GM19372 (cell line): ENCODE measurements at regions not wholly inside any gene's neighbourhood (a gene's known extent, or its start where the extent isn't known, plus 50 kb on each side); places are given as distances from the start of the nearest gene placed in this dataset.
"Not testable (repeated sequence)": the region's sequence is repeated elsewhere in the genome, so short reads cannot be mapped to it uniquely, and the experiment has no call there.

Source experiments
- ATAC-seq: cut with Tn5 transposase; IDR thresholded peaks from one replicate; pipeline ENCODE4 v1.9.1; 2021; ENCODE audit warnings: mild to moderate bottlenecking, low read depth, moderate library complexity; ENCODE audit not compliant: unreplicated experiment

DNA sequence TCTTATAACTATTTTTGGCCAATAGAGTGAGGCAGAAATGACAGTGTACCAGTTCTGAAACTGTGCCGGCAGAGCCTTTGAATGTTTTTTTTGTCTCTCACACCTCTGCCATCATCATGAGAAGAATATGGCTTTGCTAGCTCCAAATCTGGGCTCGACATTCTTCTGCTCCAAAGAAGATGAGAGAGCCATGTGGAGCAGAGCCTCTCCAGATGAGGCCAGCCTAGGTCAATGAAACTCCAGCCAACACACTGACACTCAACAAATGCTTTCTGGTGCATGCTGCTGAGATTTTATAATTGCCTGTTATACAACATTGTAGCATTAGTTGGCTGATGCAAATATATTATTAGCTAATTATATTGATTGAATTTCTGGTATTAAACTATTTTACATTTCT lies 154.7 kb downstream of the SLC38A4 start:
- ATAC-seq: no peak

DNA sequence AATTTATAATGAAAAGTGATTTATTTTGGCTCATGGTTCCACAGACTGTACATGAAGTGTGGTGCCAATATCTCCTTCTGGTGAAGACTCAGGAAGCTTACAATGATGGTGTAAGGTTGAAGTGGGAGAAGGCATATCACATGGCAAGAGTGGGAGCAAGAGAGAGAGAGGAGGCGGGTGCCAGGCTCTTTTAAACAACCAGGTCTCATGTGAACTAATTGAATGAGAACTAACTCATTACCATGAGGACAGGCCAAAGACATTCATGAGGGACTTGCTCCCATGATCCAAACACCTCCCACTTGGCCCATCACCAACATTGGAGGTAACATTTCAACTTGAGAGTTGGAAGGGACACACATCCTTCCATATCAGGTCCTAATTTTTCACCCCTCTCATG lies 155.2 kb downstream of the SLC38A4 start:
- ATAC-seq: no peak

DNA sequence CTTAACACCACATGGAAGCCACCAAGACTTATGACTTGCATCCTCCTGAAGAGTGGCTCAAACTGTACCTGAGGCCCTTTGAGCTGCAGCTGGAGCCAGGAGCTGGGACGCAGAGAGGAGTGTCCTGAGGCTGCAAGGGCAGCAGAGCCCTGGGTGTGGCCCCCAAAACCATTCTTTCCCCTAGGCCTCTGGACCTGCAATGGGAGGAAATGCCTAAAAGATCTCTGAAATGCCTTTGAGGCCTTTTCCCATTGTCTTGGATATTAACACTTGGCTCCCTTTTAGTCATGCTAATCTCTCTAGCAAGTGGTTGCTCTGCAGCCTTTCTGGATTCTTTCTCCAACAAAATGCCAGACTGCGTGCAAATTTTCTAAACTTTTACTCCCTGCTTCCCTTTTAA lies 156.1 kb downstream of the SLC38A4 start:
- ATAC-seq: no peak

DNA sequence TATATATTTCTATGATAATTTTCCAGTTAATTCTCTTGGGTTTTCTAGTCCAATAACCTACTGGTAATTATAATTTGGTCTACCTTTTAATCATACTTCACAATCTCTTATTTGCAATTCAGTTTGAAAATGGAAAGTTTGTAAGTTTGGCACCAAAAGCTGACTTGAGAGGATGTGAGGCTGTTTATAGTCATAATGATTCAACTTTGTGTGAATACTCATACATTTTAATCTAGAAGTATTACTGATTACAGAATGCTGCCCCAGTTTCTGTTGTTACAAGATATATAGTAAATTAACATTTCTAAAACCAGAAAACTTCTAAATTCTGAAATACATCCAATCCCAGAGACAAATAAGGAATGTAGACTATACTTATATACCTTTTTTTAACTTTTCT lies 158.2 kb downstream of the SLC38A4 start:
- ATAC-seq: no peak

DNA sequence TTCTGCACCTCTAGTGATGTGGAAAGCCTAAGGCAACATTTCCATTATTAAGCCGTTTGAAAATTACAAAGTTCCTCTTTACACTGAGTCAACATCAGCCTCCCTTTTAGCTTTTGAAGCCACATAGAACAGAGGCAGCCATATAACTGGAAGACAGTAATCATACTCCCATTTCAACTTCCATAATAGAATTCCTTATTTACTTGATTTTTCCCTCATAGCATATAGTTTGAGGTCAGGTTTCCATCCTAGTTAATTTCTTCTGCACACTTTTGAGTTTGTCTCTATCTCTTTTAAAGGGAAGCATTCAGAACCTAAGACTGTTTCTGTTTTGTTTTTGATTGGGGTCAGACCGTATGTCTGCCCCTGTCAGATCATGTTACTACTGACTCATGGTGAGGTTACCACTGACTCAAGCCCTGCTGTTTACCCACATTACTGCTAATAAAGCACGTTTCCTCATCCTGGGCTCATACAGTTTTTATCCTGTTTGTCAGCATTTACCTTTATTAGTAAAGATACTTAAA lies 161.0 kb downstream of the SLC38A4 start:
- no peak for ATAC-seq

DNA sequence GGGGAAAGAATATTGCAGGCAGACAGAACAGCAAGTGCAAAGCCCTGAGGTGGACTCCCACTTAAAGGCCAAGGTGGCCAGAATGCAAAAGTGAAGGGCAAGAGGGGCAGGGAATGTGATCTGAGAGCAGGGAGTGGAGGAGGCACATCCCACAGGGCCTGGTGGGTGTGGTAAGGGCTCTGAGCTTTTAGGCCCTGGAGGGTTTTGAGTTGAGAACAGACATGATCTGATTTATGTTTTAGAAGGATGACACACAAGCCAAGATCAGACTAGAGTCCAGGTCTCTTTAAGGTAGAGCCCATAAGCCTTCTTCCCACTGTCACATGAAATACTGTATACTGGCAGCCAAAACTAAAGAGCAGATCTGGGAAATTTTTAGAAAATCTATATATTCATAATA lies 162.5 kb downstream of the SLC38A4 start:
- ATAC-seq: no peak

DNA sequence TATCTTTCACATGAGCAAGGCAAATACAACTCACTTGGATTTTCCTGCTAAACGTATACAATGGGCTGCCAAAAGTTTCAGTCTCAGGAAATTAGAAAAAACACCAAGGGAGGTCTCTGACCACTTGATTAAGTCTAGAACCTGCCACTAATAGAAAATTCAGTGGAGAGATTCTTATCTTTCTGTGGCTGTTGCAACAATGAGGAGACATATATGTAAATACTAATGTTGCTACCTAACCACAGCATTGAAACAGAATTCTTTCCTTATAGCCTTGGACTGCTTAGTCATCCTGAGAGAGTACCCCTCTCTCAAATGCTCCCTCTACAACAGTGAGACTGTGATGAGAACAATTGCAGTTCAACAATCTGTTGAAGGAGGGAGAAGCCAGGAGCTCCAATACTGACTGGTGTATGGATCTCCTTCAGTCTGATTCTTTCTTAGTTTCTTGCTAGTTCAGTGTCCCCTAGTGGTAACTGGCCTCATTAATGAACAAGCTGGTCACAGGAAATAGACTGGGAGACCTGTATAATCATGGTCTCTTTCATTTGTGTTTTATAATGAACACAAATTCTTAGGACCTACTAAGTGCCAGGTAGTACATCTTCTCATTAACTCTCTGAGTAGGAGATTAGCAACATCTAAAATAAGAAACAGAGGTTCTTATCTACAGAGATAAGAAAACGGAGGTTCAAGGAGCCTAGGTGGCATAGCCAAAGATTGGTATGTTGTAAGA lies 164.5 kb downstream of the SLC38A4 start:
- peak; percentile 89 for ATAC-seq

DNA sequence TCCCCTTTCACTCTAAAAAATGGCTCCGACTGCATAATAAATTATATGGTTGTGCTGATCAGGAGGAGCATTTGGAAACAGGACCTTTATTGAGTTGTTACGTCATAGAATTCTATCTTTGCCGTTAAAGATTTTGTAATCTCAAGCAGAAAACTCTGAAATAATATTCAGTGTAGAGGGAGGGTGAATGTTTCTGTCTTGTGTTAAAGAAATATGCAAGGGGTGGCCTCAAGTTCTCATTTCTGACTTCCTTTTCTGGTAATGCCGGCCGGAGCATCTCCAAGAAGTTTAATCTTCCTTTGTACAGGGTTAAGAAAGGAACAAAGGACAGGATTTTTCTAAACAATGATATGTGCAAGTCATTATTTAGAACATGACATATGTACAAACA lies 165.1 kb downstream of the SLC38A4 start:
- no peak for ATAC-seq

DNA sequence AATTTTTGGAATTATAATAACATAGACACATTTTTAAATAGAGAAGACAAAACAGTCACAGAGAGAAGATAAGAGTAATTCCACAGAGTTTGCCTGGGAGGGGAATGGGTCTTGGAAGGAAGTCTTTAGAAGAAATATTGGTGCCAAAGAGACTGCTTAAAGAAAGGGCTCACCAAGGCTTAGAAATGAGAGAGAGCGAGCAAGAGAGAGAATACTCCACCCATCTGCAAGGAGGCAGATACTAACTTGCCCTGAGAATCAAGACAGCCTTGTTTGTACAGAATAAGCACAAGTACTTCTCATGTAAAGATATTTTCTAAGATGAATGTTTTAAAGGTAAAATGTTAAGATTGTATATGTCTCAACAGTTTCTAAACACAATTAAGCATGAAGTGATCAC lies 165.5 kb downstream of the SLC38A4 start:
- no peak for ATAC-seq

DNA sequence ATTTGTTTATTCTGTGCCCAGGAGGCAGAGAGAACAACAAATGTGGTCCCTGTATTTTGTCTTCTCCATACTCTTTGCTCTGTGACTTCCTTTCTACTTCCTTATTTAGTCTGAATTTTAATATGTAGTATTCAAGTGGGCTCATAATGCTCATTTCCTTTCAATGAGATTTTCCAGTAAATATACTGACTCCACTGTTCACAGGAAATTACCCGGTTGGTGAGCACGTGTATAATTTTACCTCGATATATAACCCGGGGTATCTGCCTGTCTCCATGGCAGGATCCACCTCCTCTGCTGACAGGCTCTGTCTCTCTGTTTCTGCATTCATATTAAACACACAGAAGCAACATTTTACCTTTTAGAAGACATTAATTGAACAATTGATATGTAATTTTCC lies 166.0 kb downstream of the SLC38A4 start:
- ATAC-seq: no peak

DNA sequence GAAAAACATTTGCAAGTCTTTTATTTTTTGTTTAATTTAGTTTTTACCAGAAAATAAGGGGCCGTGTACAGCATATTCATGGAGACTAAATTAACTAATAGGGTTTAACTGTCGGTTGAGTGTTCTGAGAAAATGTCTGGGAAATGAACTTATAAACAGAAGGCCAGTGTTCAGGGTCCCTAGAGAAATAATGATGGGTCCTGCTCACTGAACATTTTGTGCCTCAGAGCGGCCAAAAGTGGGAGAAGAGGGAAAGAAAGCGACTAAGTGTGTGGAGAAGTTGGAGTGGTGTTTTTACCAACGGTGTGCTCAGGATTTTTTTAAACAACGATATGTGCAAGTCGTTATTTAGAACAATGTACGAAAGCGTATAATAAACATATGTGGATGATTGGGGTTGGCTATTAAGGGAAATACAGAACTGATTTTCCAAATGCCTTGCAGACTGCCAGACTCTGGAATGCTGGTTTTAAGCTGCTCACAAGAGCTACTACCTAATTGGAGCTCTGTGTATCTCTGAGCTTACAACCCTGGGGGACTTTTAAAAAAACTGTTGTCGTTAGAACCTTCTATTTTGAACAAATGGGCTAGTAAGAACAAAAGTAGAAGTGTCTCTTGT lies 166.7 kb downstream of the SLC38A4 start:
- no peak for ATAC-seq

DNA sequence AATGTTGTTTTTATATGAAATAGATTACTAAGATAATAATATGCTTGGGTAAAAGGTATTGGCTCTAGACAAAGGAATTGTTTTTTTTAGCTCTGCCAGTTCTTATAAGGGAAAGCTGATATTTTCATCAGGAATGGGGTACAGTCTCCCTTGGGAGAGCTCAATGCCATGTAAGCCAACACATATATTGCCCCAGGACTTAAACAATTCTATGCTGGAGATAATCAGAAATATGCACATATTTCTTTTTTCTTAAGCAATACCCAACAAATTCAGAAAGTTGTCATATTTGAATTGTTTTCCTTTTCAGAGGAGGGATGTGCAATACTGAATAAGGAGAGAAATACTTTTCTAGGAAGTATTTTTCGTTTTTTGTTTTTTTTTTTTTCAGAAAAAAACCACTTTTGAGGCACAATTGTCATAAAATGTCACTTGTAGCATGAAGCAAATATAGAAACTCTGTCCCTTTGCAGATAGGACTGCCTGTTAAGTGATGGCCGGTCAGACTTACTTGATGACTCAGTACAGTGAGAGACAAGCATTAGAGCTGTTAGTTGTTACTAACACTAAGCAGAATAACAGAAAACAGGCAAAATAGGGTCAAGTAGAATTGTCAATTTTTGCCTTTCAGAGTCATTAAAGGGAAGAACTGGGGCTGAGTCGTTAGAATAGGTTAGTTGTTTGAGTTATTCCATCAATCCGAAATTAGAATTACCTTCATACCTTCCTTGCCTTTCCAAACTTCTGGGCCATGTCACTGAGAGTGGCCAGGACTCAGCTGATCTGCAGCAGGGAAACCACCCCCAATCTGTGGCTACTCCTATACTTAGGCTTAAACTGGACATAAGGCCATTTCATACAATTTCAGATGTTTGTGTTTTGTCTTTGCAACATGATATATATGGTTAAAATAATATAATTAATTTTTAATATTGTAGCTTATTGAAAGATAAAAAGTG lies 168.1 kb downstream of the SLC38A4 start:
- no peak for ATAC-seq

DNA sequence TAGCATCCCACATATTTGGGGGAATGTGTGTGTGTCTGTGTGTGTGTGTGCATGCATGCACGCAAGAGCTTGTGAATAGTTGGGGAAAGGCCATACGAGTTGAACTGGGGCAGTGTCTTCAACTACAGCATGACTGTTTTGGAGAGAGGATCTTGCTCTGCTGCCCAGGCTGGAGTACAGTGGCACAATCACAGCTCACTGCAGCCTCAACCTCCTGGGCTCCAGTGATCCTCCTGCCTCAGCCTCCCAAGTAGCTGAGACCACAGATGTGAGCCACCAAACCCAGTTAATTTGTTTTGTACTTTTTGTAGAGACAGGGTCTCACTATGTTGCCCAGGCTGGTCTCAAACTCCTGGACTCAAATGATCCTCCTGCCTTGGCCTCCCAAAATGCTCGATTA lies 169.8 kb downstream of the SLC38A4 start:
- not testable (repeated sequence) for ATAC-seq

DNA sequence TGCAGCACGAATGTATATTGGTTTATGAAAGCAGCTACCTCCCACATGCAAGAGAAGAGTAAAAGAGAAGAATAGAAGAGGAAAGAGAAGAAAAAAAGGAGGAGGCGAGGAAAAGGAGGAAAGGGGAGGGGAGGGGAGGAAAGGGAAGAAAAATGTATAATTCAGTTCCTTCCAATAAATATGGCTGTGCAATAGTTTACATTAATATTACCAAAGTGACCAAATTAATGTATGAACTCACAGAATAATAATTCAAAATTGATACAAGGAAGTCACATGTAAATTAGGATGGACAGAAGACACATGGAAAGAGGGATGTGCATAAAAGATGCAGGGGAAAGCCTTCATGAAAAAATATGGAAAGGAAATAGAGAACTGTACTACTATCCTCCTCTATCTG lies 172.5 kb downstream of the SLC38A4 start:
- ATAC-seq: no peak

DNA sequence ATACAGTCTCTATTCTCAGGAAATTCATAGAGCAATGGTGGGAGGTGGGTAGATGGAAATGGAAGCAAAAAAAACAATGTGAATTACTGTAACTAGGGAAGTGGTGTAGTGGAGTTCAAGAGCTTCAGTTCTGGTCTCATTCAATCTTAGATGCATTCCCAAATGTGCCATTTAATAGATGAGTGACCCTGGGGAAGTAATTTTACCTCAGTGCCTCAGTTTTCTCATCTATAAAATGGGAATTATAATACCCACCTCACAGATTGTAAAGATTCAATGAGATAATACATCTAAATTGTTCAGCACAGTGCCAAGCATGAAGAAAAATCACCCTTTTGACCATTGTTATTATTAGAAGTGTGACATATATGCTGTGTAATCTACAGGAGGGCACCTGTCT lies 173.1 kb downstream of the SLC38A4 start:
- no peak for ATAC-seq

DNA sequence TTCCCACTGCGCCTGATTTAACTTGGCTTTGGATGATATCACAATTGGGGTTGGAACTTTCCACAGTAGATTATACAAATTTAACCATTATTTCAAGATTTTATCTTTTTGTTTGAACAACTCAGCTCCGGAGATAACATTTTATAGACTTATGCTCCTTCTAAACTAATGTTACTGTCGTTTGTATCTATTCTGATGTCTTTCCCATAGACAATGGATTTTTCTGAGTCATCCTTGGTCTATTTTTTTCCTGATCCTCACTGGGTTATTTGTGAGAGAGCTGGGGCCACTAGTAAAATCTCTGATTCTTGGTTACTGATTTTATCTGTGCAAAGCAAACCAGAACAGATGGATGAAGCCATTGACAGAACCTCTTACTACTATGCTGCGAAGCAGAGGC lies 175.1 kb downstream of the SLC38A4 start:
- no peak for ATAC-seq

DNA sequence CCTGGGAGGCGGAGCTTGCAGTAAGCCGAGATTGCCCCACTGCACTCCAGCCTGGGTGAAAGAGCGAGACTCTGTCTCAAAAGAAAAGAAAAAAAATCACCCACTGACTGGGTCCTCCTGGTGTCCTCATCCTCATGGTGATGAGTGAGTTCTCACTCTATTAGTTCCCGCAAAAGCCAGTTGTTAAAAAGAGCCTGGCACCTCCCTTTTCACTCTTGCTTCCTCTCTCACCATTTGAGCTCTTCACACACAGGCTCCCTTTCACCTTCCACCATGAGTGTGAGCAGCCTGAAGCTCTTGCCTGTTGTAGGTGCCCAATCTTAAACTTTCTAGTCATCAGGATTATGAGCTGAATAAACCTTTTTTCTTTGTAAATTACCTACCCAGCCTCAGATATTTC lies 176.4 kb downstream of the SLC38A4 start:
- ATAC-seq: no peak

DNA sequence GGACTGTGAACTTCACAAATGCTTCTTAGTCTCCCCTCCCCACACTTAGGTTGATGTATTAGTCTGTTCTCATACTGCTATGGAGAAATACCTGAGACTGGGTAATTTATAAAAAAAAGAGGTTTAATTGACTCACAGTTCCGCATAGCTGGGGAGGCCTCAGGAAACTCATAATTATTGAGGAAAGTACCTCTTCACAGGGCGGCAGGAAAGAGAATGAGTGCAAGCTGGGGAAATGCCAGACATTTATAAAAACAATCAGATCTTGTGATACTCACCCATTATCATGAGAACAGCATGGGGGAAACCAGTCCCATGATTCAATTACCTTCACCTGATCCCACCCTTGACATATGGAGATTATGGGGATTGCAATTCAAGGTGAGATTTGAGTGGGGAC lies 178.8 kb downstream of the SLC38A4 start:
- ATAC-seq: no peak

DNA sequence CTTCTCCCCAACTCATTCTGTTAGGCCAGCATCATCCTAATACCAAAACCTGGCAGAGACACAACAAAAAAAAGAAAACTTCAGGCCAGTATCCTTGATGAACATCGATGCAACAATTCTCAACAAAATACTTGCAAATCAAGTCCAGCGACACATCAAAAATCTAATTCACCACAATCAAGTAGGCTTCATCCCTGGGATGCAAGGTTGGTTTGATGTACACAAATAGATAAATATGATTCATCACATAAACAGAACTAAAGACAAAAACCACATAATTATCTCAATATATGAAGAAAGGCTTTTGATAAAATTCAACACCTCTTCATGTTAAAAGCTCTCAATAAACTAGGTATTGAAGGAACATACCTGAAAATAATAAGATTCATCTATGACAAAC lies 184.1 kb downstream of the SLC38A4 start:
- ATAC-seq: not testable (repeated sequence)

DNA sequence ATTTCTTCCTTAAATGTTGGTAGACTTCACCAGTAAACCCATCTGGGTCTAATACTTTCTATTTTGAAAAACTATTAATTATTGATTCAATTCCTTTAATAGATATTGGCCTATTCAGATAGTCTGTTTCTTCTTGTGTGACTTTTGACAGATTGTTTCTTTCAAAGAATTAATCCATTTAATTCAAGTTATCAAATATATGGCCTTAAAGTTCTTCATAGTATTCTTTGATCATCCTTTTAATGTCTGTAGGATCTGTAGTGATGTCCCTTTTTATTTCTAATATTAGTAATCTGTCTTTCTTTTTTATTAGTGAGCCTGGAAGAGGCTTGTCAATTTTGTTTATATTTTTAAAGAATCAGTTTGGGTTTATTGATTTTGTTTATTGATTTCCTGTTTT lies 190.0 kb downstream of the SLC38A4 start:
- ATAC-seq: no peak
